ENCODE measurements at regions not wholly inside any gene's neighbourhood (a gene's known extent, or its start where the extent isn't known, plus 50 kb on each side); places are given as distances from the start of the nearest gene placed in this dataset.

DNA sequence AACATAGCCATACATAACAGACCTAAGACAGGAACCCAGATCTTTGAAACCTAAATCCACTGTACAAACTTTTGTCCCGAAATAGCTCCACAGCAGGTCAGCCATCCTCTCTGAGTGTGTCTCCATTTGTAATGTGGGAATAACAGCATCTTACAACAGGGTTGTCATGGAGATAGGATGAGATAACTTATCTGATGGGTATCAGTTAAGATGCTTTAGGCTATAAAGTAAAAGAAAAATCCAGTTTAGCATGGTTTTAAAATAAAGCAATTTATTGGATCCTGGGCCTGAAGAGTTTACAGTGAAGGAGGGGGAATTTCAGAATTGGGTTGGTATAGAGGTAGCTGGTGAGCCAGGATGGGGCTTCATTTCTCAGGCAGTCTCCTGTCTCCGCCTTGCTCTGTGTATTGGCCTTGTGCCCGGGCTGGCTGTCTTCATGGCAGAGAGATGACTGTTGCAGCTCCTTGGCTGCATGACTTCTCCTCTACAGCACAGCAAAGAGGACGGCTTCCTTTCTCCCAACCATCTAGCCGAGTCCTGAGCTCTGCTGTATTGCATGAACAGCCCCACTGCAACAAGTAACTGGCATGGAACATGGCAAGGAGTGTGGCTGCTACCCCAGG, 131.9 kb upstream of the PROK2 start:
- H3K27me3 ChIP-seq (ENCODE audit: control insufficient read depth, insufficient read depth, low read length) = peaks cover 13% of the 10 kb centered on the region
- DNase-seq (peak; percentile 5), ATAC-seq (ENCODE audit: low read depth) (no peak)
- TF ChIP-seq, protein P1, sequence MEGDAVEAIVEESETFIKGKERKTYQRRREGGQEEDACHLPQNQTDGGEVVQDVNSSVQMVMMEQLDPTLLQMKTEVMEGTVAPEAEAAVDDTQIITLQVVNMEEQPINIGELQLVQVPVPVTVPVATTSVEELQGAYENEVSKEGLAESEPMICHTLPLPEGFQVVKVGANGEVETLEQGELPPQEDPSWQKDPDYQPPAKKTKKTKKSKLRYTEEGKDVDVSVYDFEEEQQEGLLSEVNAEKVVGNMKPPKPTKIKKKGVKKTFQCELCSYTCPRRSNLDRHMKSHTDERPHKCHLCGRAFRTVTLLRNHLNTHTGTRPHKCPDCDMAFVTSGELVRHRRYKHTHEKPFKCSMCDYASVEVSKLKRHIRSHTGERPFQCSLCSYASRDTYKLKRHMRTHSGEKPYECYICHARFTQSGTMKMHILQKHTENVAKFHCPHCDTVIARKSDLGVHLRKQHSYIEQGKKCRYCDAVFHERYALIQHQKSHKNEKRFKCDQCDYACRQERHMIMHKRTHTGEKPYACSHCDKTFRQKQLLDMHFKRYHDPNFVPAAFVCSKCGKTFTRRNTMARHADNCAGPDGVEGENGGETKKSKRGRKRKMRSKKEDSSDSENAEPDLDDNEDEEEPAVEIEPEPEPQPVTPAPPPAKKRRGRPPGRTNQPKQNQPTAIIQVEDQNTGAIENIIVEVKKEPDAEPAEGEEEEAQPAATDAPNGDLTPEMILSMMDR (conservative IDR thresholded peaks at IDR 0.05; ENCODE audit: low read depth, low read length) = no peak
- TF ChIP-seq, protein P2, sequence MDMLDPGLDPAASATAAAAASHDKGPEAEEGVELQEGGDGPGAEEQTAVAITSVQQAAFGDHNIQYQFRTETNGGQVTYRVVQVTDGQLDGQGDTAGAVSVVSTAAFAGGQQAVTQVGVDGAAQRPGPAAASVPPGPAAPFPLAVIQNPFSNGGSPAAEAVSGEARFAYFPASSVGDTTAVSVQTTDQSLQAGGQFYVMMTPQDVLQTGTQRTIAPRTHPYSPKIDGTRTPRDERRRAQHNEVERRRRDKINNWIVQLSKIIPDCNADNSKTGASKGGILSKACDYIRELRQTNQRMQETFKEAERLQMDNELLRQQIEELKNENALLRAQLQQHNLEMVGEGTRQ (IDR thresholded peaks at IDR 0.05; ENCODE audit: low read depth, low read length) = no peak
- TF ChIP-seq POLR2A (IDR thresholded peaks at IDR 0.05; ENCODE audit: low read depth, low read length) = no peak
- no peak for TF ChIP-seq SMC3 (IDR thresholded peaks at IDR 0.05; ENCODE audit: low read depth, low read length)
- no peak for TF ChIP-seq CEBPB (IDR thresholded peaks at IDR 0.05; ENCODE audit: low read depth, low read length)
- TF ChIP-seq RAD21 (IDR thresholded peaks at IDR 0.05; ENCODE audit: low read length) = no peak
- TF ChIP-seq FOS (IDR thresholded peaks at IDR 0.05; ENCODE audit: low read depth, low read length) = no peak
- H3K18ac ChIP-seq (ENCODE audit: low read depth, low read length) = no peak overlapping the region
- H3K9me3 ChIP-seq (ENCODE audit: control insufficient read depth, insufficient read depth, low read length) = no peaks in the 10 kb centered on the region
- intact Hi-C loops (cut with micrococcal nuclease) (no loop called here), dilution Hi-C loops (cut with HindIII; ENCODE audit: low sequenced_read_pairs, unreplicated experiment) (no loop called here), in situ Hi-C loops (cut with MboI; ENCODE audit: low sequenced_read_pairs) (no loop called here)
- H2BK20ac ChIP-seq (ENCODE audit: low read depth, low read length) = no peak overlapping the region
- POLR2A ChIA-PET (ENCODE audit: unreplicated experiment) = no interaction called here
- H3K79me1 ChIP-seq (ENCODE audit: low read depth in 1 of 2, low read length in 2 of 2) = no peaks in the 10 kb centered on the region
- H3K9me1 ChIP-seq (ENCODE audit: insufficient read depth, low read length) = no peaks in the 10 kb centered on the region
- no peak overlapping the region for H2BK120ac ChIP-seq (ENCODE audit: low read depth, low read length)
- H3K27ac ChIP-seq (ENCODE audit: insufficient read depth, low read length) = no peak overlapping the region
- no peak overlapping the region for H3K4me3 ChIP-seq (ENCODE audit: insufficient read depth, low read depth, low read length)
- no peak overlapping the region for H2AK9ac ChIP-seq (replicated peaks; ENCODE audit: low read depth, low read length, poor library complexity)
- H4K5ac ChIP-seq (ENCODE audit: low read depth, low read length) = no peak overlapping the region
- WGBS, 2 experiments (ENCODE audit: extremely low coverage in 2 of 2, insufficient read length in 1 of 2) = 0% methylated on average over 2 of the region's 5 CpGs; no CpG with 5 or more reads in 1 of the 2 experiments
- H3K23ac ChIP-seq (ENCODE audit: low read depth, low read length) = no peak overlapping the region
- no peak overlapping the region for H3K9ac ChIP-seq (ENCODE audit: low read depth, low read length)
- H4K8ac ChIP-seq (ENCODE audit: low read depth in 2 of 2, low read length in 2 of 2) = no peak overlapping the region
- H4K91ac ChIP-seq (ENCODE audit: insufficient read depth, low read depth, low read length) = no peak overlapping the region
- H4K20me1 ChIP-seq (ENCODE audit: insufficient read depth, low read length) = no peaks in the 10 kb centered on the region
- CTCF ChIA-PET = no interaction called here
- H3K56ac ChIP-seq (ENCODE audit: extremely low read depth, insufficient read depth, low read length) = no peak overlapping the region
- no peak overlapping the region for H3K4ac ChIP-seq (ENCODE audit: low read depth, low read length)
- H3K36me3 ChIP-seq (ENCODE audit: control insufficient read depth, insufficient read depth, low read length) = no peaks in the 10 kb centered on the region
- H3K4me2 ChIP-seq (ENCODE audit: low read depth, low read length) = no peak overlapping the region
- no peak overlapping the region for H2BK15ac ChIP-seq (ENCODE audit: low read depth, low read length)
- H2AK5ac ChIP-seq (ENCODE audit: low read depth, low read length) = no peak overlapping the region
- H3K4me1 ChIP-seq (ENCODE audit: control insufficient read depth, insufficient read depth, low read length) = no peaks in the 10 kb centered on the region
- no peak overlapping the region for H2BK5ac ChIP-seq (ENCODE audit: low read depth, low read length, poor library complexity, severe bottlenecking)
- no peak overlapping the region for H2AFZ ChIP-seq (replicated peaks; ENCODE audit: low read length, poor library complexity)
- BruUV-seq (replicated peaks) = no TSS peak
- H3K14ac ChIP-seq (replicated peaks; ENCODE audit: low read depth, low read length) = no peak overlapping the region

All from IMR-90 (cell line).